Mesothelial cell of epicardium (in vitro differentiated cells): ENCODE measurements at regions not wholly inside any gene's neighbourhood (a gene's known extent, or its start where the extent isn't known, plus 50 kb on each side); places are given as distances from the start of the nearest gene placed in this dataset.
A peak's percentile ranks its signal among the peaks of the same experiment; 100 is the strongest.

Experiments
- DNase-seq, 2 experiments: peaks; one replicate each; pipeline ENCODE4 v3.0.0; 2021; ENCODE audit warnings: low spot score in 2 of 2; ENCODE audit not compliant: unreplicated experiment in 2 of 2
- H3K27ac Mint-ChIP-seq: 2 replicates; pipeline ENCODE4 v1.8.0; 2021; ENCODE audit warnings: mixed read lengths
- H3K27me3 Mint-ChIP-seq: 2 replicates; pipeline ENCODE4 v1.8.0; 2021; ENCODE audit warnings: low read depth, mixed read lengths
- H3K36me3 Mint-ChIP-seq: 2 replicates; pipeline ENCODE4 v1.8.0; 2021; ENCODE audit warnings: mixed read lengths
- H3K4me1 Mint-ChIP-seq: 2 replicates; pipeline ENCODE4 v1.8.0; 2021; ENCODE audit warnings: mixed read lengths
- H3K4me3 Mint-ChIP-seq: 2 replicates; pipeline ENCODE4 v1.8.0; 2021; ENCODE audit warnings: mild to moderate bottlenecking, moderate library complexity, mixed read lengths
- H3K9me3 Mint-ChIP-seq: 2 replicates; pipeline ENCODE4 v1.8.0; 2021; ENCODE audit warnings: mixed read lengths
- TF ChIP-seq, protein P1 (sequence below): fragments of 200-600 bp; sonication (generic); IDR thresholded peaks from one replicate; pipeline ENCODE4 v1.5.0; 2021; ENCODE audit warnings: antibody characterized with exemption; ENCODE audit not compliant: unreplicated experiment

DNA sequence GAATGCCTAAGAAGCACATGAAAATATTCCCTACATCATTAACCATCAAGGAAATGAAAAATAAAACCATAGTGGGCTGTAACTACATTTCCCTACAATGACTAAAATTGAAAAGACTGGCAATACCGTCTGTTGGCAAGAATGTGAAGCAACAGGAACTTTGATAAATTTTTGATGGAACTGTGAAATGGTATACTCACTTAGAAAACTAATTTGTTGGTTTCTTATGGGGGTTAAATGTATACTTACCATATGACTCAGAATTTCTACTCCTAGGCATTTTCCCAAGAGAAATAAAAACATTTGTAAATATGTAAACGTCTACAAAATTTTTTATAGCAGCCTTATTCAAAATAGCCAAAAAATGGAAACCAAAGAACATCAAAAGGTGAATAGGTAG, 121.4 kb upstream of the PLEKHA5 start:
- no peaks in the 10 kb centered on the region for H3K4me1 Mint-ChIP-seq

DNA sequence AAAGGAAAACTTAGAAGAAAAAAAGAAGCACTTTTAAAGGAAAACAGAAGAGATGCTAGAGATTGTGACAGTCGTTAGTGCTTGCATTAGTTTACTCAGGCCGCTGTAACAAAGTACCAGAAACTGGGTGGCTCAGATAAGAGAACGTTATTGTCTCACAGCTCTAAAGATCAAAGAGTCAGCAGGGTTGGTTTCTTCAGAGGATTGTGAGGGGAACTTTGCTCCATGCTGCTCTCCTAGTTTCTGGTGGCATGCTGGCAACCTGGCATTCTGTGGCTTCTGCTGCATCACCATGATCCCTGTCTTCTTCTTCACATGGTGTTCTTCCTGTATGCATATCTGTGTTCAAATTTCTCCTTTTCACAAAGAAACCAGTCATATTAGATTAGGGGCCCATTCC, 119.4 kb upstream of the PLEKHA5 start:
- H3K4me1 Mint-ChIP-seq: no peaks in the 10 kb centered on the region
- no peak overlapping the region for H3K4me3 Mint-ChIP-seq
- H3K9me3 Mint-ChIP-seq: no peaks in the 10 kb centered on the region
- peaks cover 3% of the 10 kb centered on the region for H3K27me3 Mint-ChIP-seq
- no peaks in the 10 kb centered on the region for H3K36me3 Mint-ChIP-seq
- DNase-seq: no peak
- no peak overlapping the region for H3K27ac Mint-ChIP-seq
- TF ChIP-seq, protein P1, sequence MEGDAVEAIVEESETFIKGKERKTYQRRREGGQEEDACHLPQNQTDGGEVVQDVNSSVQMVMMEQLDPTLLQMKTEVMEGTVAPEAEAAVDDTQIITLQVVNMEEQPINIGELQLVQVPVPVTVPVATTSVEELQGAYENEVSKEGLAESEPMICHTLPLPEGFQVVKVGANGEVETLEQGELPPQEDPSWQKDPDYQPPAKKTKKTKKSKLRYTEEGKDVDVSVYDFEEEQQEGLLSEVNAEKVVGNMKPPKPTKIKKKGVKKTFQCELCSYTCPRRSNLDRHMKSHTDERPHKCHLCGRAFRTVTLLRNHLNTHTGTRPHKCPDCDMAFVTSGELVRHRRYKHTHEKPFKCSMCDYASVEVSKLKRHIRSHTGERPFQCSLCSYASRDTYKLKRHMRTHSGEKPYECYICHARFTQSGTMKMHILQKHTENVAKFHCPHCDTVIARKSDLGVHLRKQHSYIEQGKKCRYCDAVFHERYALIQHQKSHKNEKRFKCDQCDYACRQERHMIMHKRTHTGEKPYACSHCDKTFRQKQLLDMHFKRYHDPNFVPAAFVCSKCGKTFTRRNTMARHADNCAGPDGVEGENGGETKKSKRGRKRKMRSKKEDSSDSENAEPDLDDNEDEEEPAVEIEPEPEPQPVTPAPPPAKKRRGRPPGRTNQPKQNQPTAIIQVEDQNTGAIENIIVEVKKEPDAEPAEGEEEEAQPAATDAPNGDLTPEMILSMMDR: no peak

More for the DNA sequence above, 121.4 kb upstream of the PLEKHA5 start:
- Mint-ChIP-seq H3K4me3 (no peak overlapping the region), H3K27ac (no peak overlapping the region), H3K9me3 (no peaks in the 10 kb centered on the region), H3K36me3 (no peaks in the 10 kb centered on the region), H3K27me3 (peaks cover 3% of the 10 kb centered on the region)
- no peak for DNase-seq
- TF ChIP-seq, protein P1: no peak

DNA sequence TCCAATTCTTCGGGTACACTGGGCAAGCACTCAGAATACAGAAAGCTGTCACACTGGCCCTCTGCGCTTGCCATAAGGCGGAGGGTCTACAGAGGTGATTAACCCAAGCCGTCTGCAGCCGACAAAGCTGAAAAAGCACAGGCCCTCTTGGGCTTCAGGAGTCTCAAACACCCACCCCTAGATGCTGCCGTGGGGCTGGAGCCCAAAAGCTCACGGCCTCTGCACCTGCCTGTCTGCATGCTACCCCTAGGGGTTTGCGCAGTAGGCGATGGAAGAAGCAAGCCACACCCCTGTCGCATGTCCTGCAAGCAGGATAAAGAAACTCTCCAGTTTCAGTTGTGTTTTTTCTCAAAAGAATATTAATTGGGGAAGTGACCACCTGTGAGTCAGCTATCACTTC, 118.8 kb upstream of the PLEKHA5 start:
- H3K27ac Mint-ChIP-seq: no peak overlapping the region
- TF ChIP-seq, protein P1: no peak
- no peak overlapping the region for H3K4me3 Mint-ChIP-seq
- H3K4me1 Mint-ChIP-seq: no peaks in the 10 kb centered on the region
- peaks cover 3% of the 10 kb centered on the region for H3K27me3 Mint-ChIP-seq
- no peak for DNase-seq
- H3K9me3 Mint-ChIP-seq: no peaks in the 10 kb centered on the region
- no peaks in the 10 kb centered on the region for H3K36me3 Mint-ChIP-seq

DNA sequence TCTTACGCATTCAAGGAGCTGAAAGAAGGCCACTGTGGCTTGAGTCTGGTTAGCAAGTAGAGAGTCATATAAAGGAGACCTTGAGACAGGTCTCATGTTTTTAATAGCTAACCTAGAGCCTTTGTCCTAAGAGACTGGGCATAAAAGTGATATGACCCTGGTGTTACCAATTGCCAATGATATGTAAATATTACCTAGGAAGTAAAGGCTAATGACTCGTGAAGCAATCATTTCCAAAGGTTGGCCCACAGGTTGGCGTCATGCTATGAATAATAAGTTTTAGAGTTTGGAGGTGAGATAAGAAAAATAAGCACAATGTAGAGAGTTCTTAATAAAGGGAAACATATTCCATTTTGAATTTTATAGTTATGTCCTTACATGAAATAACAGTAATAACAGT, 116.6 kb upstream of the PLEKHA5 start:
- Mint-ChIP-seq H3K4me3 (no peak overlapping the region), H3K9me3 (no peaks in the 10 kb centered on the region), H3K27me3 (peaks cover 3% of the 10 kb centered on the region), H3K27ac (no peak overlapping the region), H3K4me1 (no peaks in the 10 kb centered on the region), H3K36me3 (no peaks in the 10 kb centered on the region)
- no peak for DNase-seq
- TF ChIP-seq, protein P1: no peak

DNA sequence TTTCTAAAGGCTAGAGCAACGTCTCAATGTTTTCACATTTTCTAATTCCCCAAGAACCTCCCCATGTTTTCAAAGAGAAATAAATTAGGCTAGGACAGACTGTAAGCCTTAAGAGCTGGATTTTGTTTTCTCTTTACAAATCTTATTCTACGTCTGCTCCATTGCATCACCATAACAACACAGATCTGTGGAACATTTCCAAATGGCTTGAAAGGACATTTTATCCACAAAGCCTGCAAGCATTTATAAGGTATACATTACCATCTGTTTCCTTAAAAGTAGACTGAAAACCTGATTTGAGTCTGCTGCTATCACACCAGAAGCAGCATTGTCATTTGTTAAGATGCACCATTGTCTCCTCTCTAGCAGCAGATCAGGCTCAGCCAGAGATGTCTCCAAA, 115.3 kb upstream of the PLEKHA5 start:
- DNase-seq: no peak
- no peaks in the 10 kb centered on the region for H3K4me1 Mint-ChIP-seq
- H3K27me3 Mint-ChIP-seq: peaks cover 3% of the 10 kb centered on the region
- peak overlapping the region; percentile 40 for H3K27ac Mint-ChIP-seq
- no peak overlapping the region for H3K4me3 Mint-ChIP-seq
- TF ChIP-seq, protein P1: no peak
- H3K36me3 Mint-ChIP-seq: no peaks in the 10 kb centered on the region
- no peaks in the 10 kb centered on the region for H3K9me3 Mint-ChIP-seq

DNA sequence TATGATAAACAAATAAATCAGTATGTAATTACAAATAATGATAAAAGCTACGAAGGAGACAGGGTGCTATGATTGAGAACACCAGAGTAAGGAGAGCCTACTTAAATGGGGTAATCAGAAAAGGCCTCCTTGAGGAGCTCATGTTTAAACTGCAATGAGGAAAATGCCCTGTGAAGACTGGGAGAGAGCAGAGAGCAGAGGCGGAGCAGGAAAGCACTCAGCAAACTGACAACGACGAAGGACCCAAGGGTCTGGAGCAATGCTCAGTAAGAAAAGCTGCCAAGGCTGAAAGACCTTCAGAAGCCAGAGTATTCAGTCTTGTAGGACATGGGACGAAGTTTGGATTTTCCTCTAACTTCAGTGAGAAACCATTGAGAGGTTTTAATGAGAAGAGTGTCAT, 114.2 kb upstream of the PLEKHA5 start:
- Mint-ChIP-seq H3K36me3 (no peaks in the 10 kb centered on the region), H3K4me3 (no peak overlapping the region), H3K27ac (no peak overlapping the region), H3K4me1 (no peaks in the 10 kb centered on the region), H3K9me3 (no peaks in the 10 kb centered on the region), H3K27me3 (peaks cover 3% of the 10 kb centered on the region)
- TF ChIP-seq, protein P1: no peak
- DNase-seq: no peak
